ENCODE measurements at regions not wholly inside any gene's neighbourhood (a gene's known extent, or its start where the extent isn't known, plus 50 kb on each side); places are given as distances from the start of the nearest gene placed in this dataset.

GRCh38 chr2:14492920-14493503 is 139.5 kb upstream of the LRATD1 start:
- TF ChIP-seq, protein P1, sequence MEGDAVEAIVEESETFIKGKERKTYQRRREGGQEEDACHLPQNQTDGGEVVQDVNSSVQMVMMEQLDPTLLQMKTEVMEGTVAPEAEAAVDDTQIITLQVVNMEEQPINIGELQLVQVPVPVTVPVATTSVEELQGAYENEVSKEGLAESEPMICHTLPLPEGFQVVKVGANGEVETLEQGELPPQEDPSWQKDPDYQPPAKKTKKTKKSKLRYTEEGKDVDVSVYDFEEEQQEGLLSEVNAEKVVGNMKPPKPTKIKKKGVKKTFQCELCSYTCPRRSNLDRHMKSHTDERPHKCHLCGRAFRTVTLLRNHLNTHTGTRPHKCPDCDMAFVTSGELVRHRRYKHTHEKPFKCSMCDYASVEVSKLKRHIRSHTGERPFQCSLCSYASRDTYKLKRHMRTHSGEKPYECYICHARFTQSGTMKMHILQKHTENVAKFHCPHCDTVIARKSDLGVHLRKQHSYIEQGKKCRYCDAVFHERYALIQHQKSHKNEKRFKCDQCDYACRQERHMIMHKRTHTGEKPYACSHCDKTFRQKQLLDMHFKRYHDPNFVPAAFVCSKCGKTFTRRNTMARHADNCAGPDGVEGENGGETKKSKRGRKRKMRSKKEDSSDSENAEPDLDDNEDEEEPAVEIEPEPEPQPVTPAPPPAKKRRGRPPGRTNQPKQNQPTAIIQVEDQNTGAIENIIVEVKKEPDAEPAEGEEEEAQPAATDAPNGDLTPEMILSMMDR (conservative IDR thresholded peaks at IDR 0.05 in 1 of 2, IDR thresholded peaks at IDR 0.05 in 1 of 2; ENCODE audit: low read depth in 1 of 2, low read length in 2 of 2) = no peak
- TF ChIP-seq EZH2 (IDR thresholded peaks at IDR 0.05; ENCODE audit: low read length, missing control alignments) = no peak
